ENCODE measurements at regions not wholly inside any gene's neighbourhood (a gene's known extent, or its start where the extent isn't known, plus 50 kb on each side); places are given as distances from the start of the nearest gene placed in this dataset.

GRCh38 chr17:54255696-54256095 lies 433.0 kb downstream of the KIF2B start:
- Mint-ChIP-seq H3K27me3 (ENCODE audit: insufficient read depth) (no peaks in the 10 kb centered on the region), H3K4me1 (peaks cover 25% of the 10 kb centered on the region), H3K4me3 (no peak overlapping the region), H3K27ac (no peak overlapping the region), H3K36me3 (ENCODE audit: low read depth) (no peaks in the 10 kb centered on the region), H3K9me3 (peaks cover 2% of the 10 kb centered on the region)
- Histone ChIP-seq H3K27me3 (ENCODE audit: control insufficient read depth, insufficient read depth, low read length, poor library complexity, severe bottlenecking) (no peaks in the 10 kb centered on the region), H3K4me3 (ENCODE audit: low read length) (no peak overlapping the region), H3K9ac (ENCODE audit: extremely low read depth, low read length, poor library complexity, severe bottlenecking) (no peak overlapping the region), H3K27ac (ENCODE audit: low read depth, low read length) (no peak overlapping the region), H3K4me1 (ENCODE audit: control insufficient read depth, insufficient read depth, low read length) (peaks cover 8% of the 10 kb centered on the region), H3K36me3 (ENCODE audit: control insufficient read depth, insufficient read depth, low read length) (no peaks in the 10 kb centered on the region), H3K9me3 (ENCODE audit: control insufficient read depth, low read length) (no peaks in the 10 kb centered on the region)
- no peak for TF ChIP-seq CTCF (conservative IDR thresholded peaks at IDR 0.05)
- no peak for DNase-seq
- WGBS, 2 experiments (ENCODE audit: insufficient coverage in 1 of 2, insufficient read length in 1 of 2): 86% methylated on average over 2 of the region's 3 CpGs; no CpG with 5 or more reads in 1 of the 2 experiments

GRCh38 chr17:54256401-54256929 lies 433.7 kb downstream of the KIF2B start:
- Mint-ChIP-seq H3K4me1 (peaks cover 25% of the 10 kb centered on the region), H3K36me3 (ENCODE audit: low read depth) (peaks cover 2% of the 10 kb centered on the region), H3K4me3 (no peak overlapping the region), H3K9me3 (peaks cover 9% of the 10 kb centered on the region), H3K27me3 (ENCODE audit: insufficient read depth) (no peaks in the 10 kb centered on the region), H3K27ac (peak overlapping the region; percentile 11)
- H3K4me3 ChIP-seq (ENCODE audit: low read length): peak overlapping the region; percentile 19
- peak; percentile 81 for DNase-seq
- no peaks in the 10 kb centered on the region for H3K36me3 ChIP-seq (ENCODE audit: control insufficient read depth, insufficient read depth, low read length)
- 25 to 47% methylated on average over 2 to 4 of the region's 4 CpGs for WGBS, 2 experiments (ENCODE audit: insufficient coverage in 1 of 2, insufficient read length in 1 of 2)
- no peaks in the 10 kb centered on the region for H3K27me3 ChIP-seq (ENCODE audit: control insufficient read depth, insufficient read depth, low read length, poor library complexity, severe bottlenecking)
- no peak overlapping the region for H3K9ac ChIP-seq (ENCODE audit: extremely low read depth, low read length, poor library complexity, severe bottlenecking)
- H3K4me1 ChIP-seq (ENCODE audit: control insufficient read depth, insufficient read depth, low read length): peaks cover 8% of the 10 kb centered on the region
- TF ChIP-seq CTCF (conservative IDR thresholded peaks at IDR 0.05): no peak
- H3K27ac ChIP-seq (ENCODE audit: low read depth, low read length): no peak overlapping the region
- H3K9me3 ChIP-seq (ENCODE audit: control insufficient read depth, low read length): peaks cover 2% of the 10 kb centered on the region

- no peak overlapping the region for H3K4me3 Mint-ChIP-seq
- 18% methylated on average over 1 of the region's 2 CpGs; no CpG with 5 or more reads in 1 of the 2 experiments for WGBS, 2 experiments (ENCODE audit: insufficient coverage in 1 of 2, insufficient read length in 1 of 2)
Measured at GRCh38 chr17:54257440-54257839, 434.7 kb downstream of the KIF2B start.

More at GRCh38 chr17:54257440-54257839, 434.7 kb downstream of the KIF2B start:
- Histone ChIP-seq H3K27ac (ENCODE audit: low read depth, low read length) (no peak overlapping the region), H3K4me1 (ENCODE audit: control insufficient read depth, insufficient read depth, low read length) (peaks cover 8% of the 10 kb centered on the region), H3K9ac (ENCODE audit: extremely low read depth, low read length, poor library complexity, severe bottlenecking) (no peak overlapping the region), H3K36me3 (ENCODE audit: control insufficient read depth, insufficient read depth, low read length) (no peaks in the 10 kb centered on the region), H3K4me3 (ENCODE audit: low read length) (peak overlapping the region; percentile 19), H3K27me3 (ENCODE audit: control insufficient read depth, insufficient read depth, low read length, poor library complexity, severe bottlenecking) (no peaks in the 10 kb centered on the region), H3K9me3 (ENCODE audit: control insufficient read depth, low read length) (peaks cover 7% of the 10 kb centered on the region)
- TF ChIP-seq CTCF (conservative IDR thresholded peaks at IDR 0.05): no peak
- peaks cover 13% of the 10 kb centered on the region for H3K9me3 Mint-ChIP-seq
- H3K36me3 Mint-ChIP-seq (ENCODE audit: low read depth): peaks cover 2% of the 10 kb centered on the region
- DNase-seq: no peak
- H3K27ac Mint-ChIP-seq: no peak overlapping the region
- no peaks in the 10 kb centered on the region for H3K27me3 Mint-ChIP-seq (ENCODE audit: insufficient read depth)
- peaks cover 25% of the 10 kb centered on the region for H3K4me1 Mint-ChIP-seq

All from endodermal cell (in vitro differentiated cells).